Esophagus squamous epithelium (tissue), 4 donors: ENCODE measurements at regions not wholly inside any gene's neighbourhood (a gene's known extent, or its start where the extent isn't known, plus 50 kb on each side); places are given as distances from the start of the nearest gene placed in this dataset.

Source experiments
- CTCF ChIP-seq, 6 experiments: fragments of 450-650 bp in 4 of 6; fragments of 200-600 bp in 2 of 6; sonication (generic) in 2 of 6; IDR thresholded peaks; one replicate each; pipeline ENCODE4 v1.5.1; 2016 to 2019; ENCODE audit warnings: antibody characterized with exemption in 6 of 6, mild to moderate bottlenecking in 4 of 6, moderate library complexity in 4 of 6
- POLR2A ChIP-seq, 4 donors: fragments of 450-650 bp; IDR thresholded peaks; one replicate each; pipeline ENCODE4 v1.6.1; 2017; ENCODE audit warnings: antibody characterized with exemption in 4 of 4, mild to moderate bottlenecking in 4 of 4, moderate library complexity in 3 of 4

GRCh38 chr18:40957533-40958070 lies 997.4 kb upstream of the PIK3C3 start:
- TF ChIP-seq CTCF (IDR thresholded peaks at IDR 0.05) (no peak), POLR2A (IDR thresholded peaks at IDR 0.05) (no peak)
